GM21447 (cell line): ENCODE measurements at regions not wholly inside any gene's neighbourhood (a gene's known extent, or its start where the extent isn't known, plus 50 kb on each side); places are given as distances from the start of the nearest gene placed in this dataset.

ENCODE experiments used
- ATAC-seq: cut with Tn5 transposase; IDR thresholded peaks from one replicate; pipeline ENCODE4 v1.9.1; 2021; ENCODE audit not compliant: unreplicated experiment

- no peak for ATAC-seq
These were observed 127.1 kb upstream of the B3GALT2 start for GRCh38 chr1:193313354-193314140.

DNA sequence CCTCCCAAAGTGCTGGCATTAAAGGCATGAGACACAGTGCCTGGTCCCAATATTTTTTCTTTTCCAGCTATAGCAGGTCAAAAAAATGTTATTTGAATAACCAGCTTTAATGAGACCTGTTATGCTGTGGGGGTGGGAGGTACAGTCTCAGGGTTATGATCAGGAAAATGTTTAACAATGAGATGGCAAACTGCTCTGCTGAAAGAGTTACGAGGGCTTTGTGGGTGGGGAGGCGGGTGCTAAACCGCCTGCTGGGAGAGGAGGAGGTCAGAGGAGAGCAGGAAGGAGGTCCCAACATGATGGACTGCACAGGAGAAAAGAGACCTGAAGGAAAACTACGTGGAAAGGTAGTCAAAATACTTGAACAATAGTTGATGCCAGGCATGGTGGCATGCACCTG lies 126.0 kb upstream of the B3GALT2 start:
- ATAC-seq: no peak

- no peak for ATAC-seq
These were observed 125.0 kb upstream of the B3GALT2 start for GRCh38 chr1:193311226-193311948.

- no peak for ATAC-seq
These were observed 124.2 kb upstream of the B3GALT2 start for GRCh38 chr1:193310564-193310963.

- no peak for ATAC-seq
These were observed 123.6 kb upstream of the B3GALT2 start for GRCh38 chr1:193309936-193310475.

DNA sequence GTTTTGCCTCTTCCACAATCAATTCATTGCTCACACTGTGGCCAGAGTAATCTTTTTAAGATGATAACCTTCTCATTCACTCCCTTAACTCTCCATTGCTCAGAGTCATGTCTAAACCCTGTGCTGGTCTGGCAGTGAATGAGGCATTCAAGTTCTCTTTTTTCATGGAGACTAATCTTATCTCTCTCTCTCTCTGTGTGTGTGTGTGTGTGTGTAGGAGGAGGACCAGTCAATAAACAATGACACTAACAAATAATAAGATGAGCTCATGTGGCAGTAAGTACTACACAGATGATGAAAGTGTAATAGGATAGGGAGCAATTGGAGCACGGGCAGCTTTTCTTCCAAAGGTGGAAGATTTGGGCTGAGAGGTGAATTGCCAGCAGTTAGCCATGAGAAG lies 122.0 kb upstream of the B3GALT2 start:
- no peak for ATAC-seq

DNA sequence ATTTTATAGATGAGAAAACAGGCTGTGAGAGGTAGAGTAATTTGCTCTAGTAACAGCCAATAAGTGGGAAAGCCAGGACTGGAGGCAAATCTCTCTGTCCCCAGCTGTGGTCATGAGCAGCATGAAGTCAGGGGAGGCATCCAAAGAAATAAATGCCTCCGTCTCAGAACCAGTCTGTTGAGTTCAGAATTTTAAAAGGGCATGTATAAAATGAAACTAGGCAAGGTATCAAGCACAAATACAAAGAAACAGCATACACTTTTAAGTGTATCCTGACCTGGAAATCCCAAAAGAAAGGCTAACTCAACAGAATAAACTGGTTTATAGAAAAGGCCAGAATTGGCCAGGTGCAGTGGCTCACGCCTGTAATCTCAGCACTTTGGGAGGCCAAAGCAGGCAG lies 120.0 kb upstream of the B3GALT2 start:
- ATAC-seq: no peak
